Testis (tissue), 2 donors: ENCODE measurements at regions not wholly inside any gene's neighbourhood (a gene's known extent, or its start where the extent isn't known, plus 50 kb on each side); places are given as distances from the start of the nearest gene placed in this dataset.
"Not testable (repeated sequence)": the region's sequence is repeated elsewhere in the genome, so short reads cannot be mapped to it uniquely, and the experiment has no call there.

Experiments used
- DNase-seq: peaks from one replicate; pipeline ENCODE4 v3.0.0-alpha.2; 2019
- H3K27ac ChIP-seq, 2 donors: fragments of 200-600 bp; sonication (generic); one replicate each; pipeline ENCODE4 v1.5.1; 2019
- H3K27me3 ChIP-seq: fragments of 200-600 bp; sonication (generic); one replicate; pipeline ENCODE4 v1.5.1; 2019
- H3K36me3 ChIP-seq: fragments of 200-600 bp; sonication (generic); one replicate; pipeline ENCODE4 v1.5.1; 2017; ENCODE audit warnings: low read depth; ENCODE audit errors: missing control alignments
- H3K4me1 ChIP-seq: fragments of 200-600 bp; sonication (generic); one replicate; pipeline ENCODE4 v1.5.1; 2019
- H3K4me3 ChIP-seq, 2 donors: fragments of 200-600 bp; sonication (generic); one replicate each; pipeline ENCODE4 v1.5.1; 2017 to 2019
- H3K9me3 ChIP-seq: fragments of 200-600 bp; sonication (generic); one replicate; pipeline ENCODE4 v1.5.1; 2017
- WGBS, 2 donors: methylation state at CpG; one replicate each; pipeline ENCODE4 v1.1.5; 2018; 5-methylcytosine and 5-hydroxymethylcytosine counted together
- intact Hi-C: fragments of 100-400 bp; cut with DNase I; formaldehyde crosslinking; loops from one replicate; pipeline ENCODE4 v1.15.1; 2023; ENCODE audit warnings: low total_unique reads

DNA sequence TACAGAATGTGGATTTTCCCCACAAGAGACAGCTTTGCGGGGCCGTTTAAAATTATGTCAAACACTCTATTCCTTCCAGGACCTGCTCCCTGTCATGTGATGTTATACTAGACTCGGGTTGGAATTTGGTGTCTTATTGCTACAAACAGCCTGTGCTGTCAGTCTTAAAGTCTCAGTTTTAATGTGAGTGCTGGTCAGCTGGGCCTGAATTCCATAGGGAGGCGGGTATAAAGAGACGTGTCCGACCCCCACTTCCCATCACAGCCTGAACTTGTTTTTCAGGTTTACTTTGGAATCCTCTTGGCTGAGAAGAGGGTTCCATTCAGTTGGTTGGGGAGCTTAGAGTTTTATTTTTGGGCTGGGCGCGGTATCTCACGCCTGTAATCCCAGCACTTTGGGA lies 146.5 kb upstream of the ZNF469 start:
- DNase-seq, intact Hi-C loops, H3K27me3 ChIP-seq, H3K36me3 ChIP-seq, H3K27ac ChIP-seq, H3K4me3 ChIP-seq, H3K9me3 ChIP-seq: not testable (repeated sequence)
- peaks cover 45% of the 10 kb centered on the region for H3K4me1 ChIP-seq
- whole genome bisulfite sequencing, 2 donors = 74 to 77% methylated on average over 8 to 9 of the region's 9 CpGs

DNA sequence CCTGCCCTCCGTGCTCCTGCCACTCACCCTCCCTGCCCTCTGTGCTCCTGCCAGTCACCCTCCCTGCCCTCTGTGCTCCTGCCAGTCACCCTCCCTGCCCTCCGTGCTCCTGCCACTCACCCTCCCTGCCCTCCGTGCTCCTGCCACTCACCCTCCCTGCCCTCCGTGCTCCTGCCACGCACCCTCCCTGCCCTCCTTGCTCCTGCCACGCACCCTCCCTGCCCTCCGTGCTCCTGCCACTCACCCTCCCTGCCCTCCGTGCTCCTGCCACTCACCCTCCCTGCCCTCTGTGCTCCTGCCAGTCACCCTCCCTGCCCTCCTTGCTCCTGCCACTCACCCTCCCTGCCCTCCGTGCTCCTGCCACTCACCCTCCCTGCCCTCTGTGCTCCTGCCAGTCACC lies 145.4 kb upstream of the ZNF469 start:
- H3K4me3 ChIP-seq, H3K36me3 ChIP-seq, H3K27ac ChIP-seq, H3K9me3 ChIP-seq, H3K27me3 ChIP-seq, intact Hi-C loops: not testable (repeated sequence)
- DNase-seq = peak; percentile 10
- peaks cover 39% of the 10 kb centered on the region for H3K4me1 ChIP-seq
- 78 to 89% methylated on average over 5 to 6 of the region's 9 CpGs for WGBS, 2 donors

DNA sequence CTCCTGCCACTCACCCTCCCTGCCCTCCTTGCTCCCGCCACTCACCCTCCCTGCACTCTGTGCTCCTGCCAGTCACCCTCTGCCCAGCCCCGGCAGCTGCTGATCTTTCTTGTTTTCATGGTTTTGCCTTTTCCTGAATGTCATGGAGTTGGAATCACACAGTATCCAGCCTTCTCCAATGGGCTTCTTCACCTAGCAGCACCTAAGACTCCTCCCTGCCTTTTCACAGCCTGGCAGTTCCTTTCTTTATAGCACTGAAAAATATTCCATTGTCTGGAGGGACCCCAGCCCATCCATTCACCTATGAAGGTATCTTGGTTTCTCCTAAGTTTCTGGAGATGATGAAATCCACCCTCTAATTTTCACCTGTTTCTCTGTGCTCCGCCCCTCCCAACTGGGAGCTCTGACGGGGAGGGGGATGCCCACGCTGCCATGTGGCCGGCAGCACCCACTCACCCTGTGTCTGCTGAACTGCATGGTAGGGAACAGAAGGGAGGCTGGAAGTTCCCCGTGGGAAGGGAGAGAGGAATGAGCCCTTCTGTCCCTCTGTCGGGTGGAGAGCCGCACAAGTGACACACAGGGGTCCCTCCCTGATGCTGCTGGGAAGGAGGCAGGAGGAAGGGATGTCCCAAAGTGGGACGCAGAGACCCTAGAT lies 144.9 kb upstream of the ZNF469 start:
- H3K27ac ChIP-seq = peak overlapping the region in 1 of 2 donors; percentile 19

DNA sequence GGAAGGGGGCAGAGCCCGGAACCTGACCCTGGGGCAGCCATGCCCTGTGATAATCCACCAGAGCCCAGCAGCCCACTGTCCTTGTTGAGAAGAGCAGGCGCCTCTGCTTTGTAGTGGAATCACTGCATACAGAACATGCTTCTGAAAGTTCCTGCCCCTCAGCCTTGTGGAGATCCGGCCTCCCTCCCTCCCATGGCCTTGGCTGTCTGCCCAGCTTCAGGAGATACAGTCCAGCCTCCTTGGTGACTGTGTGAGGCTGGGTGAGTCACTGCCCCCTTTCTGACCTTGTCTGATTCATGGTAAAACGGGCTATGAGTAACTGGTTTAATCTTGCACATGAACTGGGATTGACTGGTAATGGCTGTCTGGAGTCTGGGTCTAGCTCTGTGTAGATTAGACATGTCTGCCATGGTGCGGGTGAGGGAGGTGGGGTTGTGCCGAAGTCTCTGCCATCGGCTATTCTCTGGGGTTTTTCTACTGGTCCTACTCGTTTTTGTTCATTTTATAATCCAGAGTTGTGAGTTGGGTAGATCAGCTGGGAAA lies 144.0 kb upstream of the ZNF469 start:
- WGBS, 2 donors = 34 to 35% methylated on average over 6 to 8 of the region's 8 CpGs
- H3K36me3 ChIP-seq, H3K27me3 ChIP-seq, intact Hi-C loops, H3K9me3 ChIP-seq, H3K4me3 ChIP-seq: not testable (repeated sequence)
- Histone ChIP-seq H3K27ac (peak overlapping the region in 1 of 2 donors; percentile 19), H3K4me1 (peaks cover 26% of the 10 kb centered on the region)
- peak; percentile 93 for DNase-seq

More for the DNA sequence above, 144.9 kb upstream of the ZNF469 start:
- H3K9me3 ChIP-seq, intact Hi-C loops, H3K27me3 ChIP-seq, DNase-seq, H3K36me3 ChIP-seq, H3K4me3 ChIP-seq: not testable (repeated sequence)
- H3K4me1 ChIP-seq = peaks cover 34% of the 10 kb centered on the region
- WGBS, 2 donors = 57 to 81% methylated on average over 8 to 10 of the region's 10 CpGs

DNA sequence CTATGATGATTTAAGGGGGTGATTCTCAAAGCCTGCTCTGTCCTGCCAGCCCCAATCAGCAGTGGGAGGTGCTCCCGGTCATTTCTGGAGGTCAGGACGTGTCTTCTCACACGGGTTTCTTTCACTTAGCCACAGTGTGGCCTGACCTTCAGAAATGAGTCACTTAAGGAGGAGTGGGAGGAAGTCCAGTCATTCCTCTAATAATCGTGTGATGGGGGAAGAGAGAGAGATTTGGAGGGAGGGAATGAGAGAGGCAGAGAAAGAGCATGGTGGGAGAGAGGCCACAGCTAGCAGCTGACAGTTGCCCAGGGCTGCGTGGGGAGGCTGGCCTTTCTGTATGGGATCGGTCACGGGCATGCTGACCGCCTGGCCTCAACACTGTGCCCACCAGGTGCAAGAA lies 142.6 kb upstream of the ZNF469 start:
- H3K27me3 ChIP-seq, intact Hi-C loops, H3K9me3 ChIP-seq, H3K27ac ChIP-seq, H3K4me3 ChIP-seq, H3K36me3 ChIP-seq: not testable (repeated sequence)
- DNase-seq = peak; percentile 41
- H3K4me1 ChIP-seq = peaks cover 17% of the 10 kb centered on the region
- 46 to 52% methylated on average over 5 to 8 of the region's 8 CpGs for WGBS, 2 donors

DNA sequence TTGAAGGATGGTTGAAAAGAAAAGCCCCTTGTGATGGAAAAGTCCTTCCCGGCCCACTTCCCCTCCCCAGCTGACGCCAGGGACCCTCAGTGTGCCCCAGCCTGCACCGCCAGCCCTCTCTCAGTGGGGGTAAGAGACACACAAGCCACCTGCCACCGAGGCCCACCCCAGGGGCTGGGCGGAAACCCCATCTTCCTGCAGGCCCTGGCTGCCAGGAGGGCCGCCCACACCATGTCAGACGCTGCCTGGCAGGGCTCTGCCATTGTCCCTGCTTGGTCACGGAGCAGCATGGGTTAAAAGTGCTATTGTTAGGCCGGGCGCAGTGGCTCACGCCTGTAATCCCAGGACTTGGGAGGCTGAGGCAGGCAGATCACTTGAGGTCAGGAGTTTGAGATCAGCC lies 142.0 kb upstream of the ZNF469 start:
- DNase-seq, H3K27me3 ChIP-seq, H3K4me3 ChIP-seq, intact Hi-C loops, H3K27ac ChIP-seq, H3K9me3 ChIP-seq, H3K36me3 ChIP-seq: not testable (repeated sequence)
- H3K4me1 ChIP-seq = peaks cover 11% of the 10 kb centered on the region
- WGBS, 2 donors = 76 to 80% methylated on average over 3 to 11 of the region's 11 CpGs

DNA sequence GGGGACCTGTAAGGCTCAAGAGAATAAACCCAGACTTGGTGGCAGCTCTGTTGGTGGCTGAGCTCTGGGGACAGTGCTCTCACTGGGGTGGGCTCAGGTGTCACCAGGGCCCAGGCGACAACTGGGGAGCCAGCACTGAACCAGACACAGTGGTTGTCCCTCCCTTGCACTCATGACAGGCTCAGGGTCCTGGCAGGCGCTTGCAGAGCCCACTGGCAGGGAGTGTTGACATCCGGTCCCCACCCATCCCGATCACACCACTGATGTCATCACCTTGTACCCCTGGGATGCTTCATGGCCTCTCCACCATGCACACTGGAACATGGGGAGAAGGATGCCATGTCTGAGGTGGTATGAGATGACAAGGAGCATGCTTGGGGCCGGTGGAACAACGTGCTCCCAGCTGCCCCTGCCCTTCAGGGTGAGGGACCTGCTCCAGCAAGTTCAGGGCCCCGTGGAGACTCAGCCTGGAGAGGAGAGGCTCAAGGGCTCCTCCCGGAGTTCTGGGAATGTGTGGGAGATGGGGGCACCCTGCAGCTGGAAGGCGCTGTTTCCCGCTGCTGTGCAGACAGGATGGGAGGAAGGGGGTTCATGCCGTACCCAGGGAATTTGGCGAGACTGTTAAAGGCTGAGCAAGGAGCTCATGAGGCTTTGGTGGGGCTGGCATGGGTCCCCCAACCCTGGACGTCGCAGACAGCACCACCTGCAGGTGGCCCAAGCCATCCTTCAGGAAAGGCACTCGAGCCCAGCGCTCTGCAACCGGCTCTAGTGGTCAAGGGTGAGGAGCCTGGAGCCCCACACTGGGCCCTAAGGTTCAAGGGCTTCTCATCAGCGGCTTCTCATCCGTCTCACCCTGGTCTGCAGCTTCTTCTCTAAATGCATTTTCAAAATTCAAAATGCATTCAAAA lies 141.1 kb upstream of the ZNF469 start:
- H3K36me3 ChIP-seq, H3K9me3 ChIP-seq, DNase-seq, H3K27me3 ChIP-seq, H3K4me3 ChIP-seq, intact Hi-C loops, H3K27ac ChIP-seq: not testable (repeated sequence)
- WGBS, 2 donors = 86% methylated on average over 10 to 19 of the region's 19 CpGs
- H3K4me1 ChIP-seq = peaks cover 13% of the 10 kb centered on the region

DNA sequence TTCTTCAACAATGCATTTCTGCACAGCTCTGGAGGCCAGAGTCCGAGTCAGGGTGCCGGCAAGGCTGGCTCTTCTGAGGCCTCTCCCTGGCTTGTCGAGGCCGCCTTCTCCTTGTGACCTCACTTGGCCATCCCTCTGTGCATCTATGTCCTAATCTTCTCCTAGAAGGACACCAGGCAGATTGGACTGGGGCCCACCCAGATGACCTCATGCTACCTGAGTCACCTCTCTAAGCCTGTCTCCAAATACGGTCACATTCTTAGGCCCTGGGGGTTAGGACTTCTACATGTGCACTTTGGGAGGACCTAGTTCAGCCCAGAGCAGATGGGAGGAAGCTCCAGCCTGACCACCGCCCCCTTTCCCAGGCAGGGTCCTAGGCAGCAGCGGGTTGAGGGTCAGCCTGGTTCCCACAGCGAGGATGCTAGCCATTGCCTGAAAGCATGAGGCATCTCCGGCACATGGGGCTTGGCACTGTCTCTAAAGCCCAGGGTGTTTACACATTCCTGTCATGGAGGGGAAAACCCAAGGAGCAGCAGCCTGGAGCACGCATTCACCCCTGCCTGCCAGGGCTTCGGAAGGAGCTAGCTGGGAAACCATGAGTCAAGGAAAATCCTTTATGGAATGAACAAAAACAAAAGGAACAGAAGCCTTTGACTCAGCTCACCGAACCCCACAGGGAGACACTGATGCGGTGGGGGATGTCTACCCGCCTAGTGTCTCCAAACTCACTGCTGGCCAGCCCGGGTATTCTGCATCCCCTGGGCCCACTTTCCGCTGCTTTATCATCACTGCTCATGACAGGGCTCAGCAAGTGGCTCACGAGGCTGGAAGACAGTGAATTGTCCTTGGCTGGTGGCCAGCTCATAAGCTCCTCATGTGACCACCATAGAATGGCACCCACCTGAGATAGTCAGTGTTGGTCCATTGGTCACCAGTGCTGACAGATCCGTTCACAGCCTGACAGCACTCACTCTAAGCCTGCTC lies 140.2 kb upstream of the ZNF469 start:
- H3K4me1 ChIP-seq = peaks cover 13% of the 10 kb centered on the region
- H3K36me3 ChIP-seq, H3K27ac ChIP-seq, DNase-seq, H3K4me3 ChIP-seq, H3K9me3 ChIP-seq, intact Hi-C loops, H3K27me3 ChIP-seq: not testable (repeated sequence)
- WGBS, 2 donors = 64 to 80% methylated on average over 12 to 18 of the region's 18 CpGs

DNA sequence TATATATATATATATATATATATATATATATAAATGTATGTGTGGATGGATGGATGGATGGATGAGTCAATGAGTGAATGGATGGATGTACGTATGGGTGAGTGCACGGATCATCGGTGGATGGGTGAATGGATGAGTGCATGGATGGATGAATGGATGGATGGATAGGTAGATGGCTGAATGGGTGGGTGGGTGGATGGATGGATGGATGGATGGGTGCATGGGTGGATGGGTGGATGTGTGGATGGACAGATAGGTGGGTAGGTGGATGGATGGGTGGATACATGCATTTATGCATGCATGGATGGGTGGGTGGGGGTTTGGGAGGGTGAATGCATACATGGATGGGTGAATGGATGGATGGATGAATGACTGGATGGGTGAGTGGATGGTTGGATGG lies 138.8 kb upstream of the ZNF469 start:
- 96 to 97% methylated on average over 3 of the region's 3 CpGs for WGBS, 2 donors
- H3K9me3 ChIP-seq, H3K4me3 ChIP-seq, H3K4me1 ChIP-seq, H3K27ac ChIP-seq, DNase-seq, H3K27me3 ChIP-seq, H3K36me3 ChIP-seq, intact Hi-C loops: not testable (repeated sequence)

DNA sequence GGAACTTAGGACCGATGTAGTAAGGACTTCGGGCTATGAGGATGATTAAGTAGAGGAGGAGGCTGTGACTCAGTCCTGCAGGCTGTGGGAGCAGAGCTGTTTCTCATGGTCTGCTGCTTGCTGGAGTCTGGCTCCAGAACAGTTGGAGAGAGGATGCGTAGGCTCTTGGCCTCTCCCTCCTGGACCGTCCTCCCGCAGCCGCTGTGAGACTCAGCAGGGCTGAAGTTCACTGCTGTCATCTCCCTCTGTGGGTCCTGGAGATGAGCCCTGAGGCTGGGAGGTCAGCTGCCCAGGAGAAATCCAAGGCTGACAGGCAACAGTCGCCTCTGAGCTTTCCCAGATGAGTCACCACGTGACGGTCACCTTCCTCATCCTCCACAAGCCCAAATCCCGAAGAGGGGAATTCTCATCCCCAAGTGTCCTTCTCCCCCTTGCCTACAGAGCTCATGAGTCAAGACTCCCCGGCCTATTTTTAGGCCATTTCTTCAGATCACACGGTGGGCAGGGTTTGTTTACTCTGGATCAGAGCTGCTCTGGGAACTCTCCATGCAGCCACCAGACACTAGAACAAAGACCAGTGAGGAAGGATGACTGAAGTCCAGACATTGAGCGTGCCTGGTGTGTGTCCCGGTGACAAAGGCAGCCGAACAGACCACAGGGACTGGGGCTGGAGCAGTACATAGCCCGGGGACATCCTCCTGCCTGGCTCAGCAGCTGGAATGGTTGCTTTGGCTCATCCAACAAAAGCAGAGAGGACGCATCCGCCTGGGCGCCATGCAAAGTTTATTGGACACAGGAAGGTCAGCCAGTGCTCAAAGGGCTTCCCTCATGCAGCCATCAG lies 137.3 kb upstream of the ZNF469 start:
- H3K27me3 ChIP-seq, H3K4me3 ChIP-seq, H3K36me3 ChIP-seq, intact Hi-C loops, H3K4me1 ChIP-seq, H3K9me3 ChIP-seq: not testable (repeated sequence)
- 51 to 58% methylated on average over 11 to 18 of the region's 19 CpGs for WGBS, 2 donors
- peak; percentile 60 for DNase-seq
- peak overlapping the region in 1 of 2 donors; percentile 59 for H3K27ac ChIP-seq
